EH (cell line): ENCODE measurements at regions not wholly inside any gene's neighbourhood (a gene's known extent, or its start where the extent isn't known, plus 50 kb on each side); places are given as distances from the start of the nearest gene placed in this dataset.
A peak's percentile ranks its signal among the peaks of the same experiment; 100 is the strongest.
"Not testable (repeated sequence)": the region's sequence is repeated elsewhere in the genome, so short reads cannot be mapped to it uniquely, and the experiment has no call there.

Experiments
- DNase-seq: peaks from one replicate; pipeline ENCODE4 v3.0.0-alpha.2; 2015; ENCODE audit warnings: low read depth

DNA sequence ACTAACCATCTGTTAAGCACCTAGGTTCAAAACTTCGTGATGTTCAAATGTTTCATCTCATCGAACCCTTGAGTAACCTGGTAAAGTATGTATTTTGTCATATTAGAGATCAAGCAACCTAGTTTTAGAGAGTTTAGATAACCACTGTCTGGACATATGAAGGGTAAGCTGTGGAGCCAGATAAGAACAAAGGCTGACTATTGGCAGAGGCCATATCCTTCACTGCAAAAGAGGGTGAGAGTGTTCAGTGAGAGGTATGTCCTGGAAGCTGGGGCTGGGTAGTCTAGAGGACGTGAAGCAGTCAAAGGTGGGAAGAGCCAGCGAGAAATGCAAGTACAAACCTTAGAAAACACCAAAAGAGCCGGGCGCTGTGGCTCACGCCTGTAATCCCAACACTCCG is 573.1 kb upstream of the KLF4 start:
- no peak for DNase-seq

- DNase-seq, result no peak
Observed at GRCh38 chr9:108060175-108060574, 570.6 kb upstream of the KLF4 start.

- no peak for DNase-seq
Observed at GRCh38 chr9:108058135-108058814, 568.7 kb upstream of the KLF4 start.

DNA sequence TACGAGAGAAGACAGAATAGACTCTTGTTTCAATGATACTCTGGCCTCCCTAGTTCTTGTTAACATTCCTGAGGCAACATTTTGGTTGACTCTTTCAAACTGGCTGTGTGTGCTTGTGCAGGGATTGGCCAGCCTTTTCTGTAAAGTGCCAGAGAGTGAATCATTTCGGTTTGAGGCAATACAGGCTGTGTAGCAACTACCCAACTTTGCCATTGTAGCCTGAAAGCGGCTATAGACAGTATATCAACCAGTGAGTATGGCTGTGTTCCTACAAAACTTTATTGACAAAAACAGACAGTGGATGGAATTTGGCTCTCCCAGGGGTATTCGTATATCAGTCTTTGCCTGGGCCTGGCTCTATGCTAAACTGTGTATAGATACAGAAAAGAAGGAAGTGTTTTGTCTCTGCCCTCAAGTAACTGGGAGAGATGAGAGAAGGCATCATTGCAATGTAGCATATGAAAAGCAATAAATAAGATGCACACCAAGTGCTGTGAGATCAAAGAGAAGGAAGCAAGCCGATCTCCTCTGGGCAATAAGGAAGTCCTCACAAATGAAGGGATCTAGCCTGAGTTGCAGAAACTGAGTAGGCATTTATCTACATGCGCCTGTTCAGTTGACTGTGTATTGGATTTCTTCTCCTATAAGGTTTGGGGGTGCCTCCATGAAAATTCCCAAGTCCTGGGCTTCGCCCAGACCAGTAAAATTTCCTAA is 568.0 kb upstream of the KLF4 start:
- DNase-seq, result peak; percentile 97

DNA sequence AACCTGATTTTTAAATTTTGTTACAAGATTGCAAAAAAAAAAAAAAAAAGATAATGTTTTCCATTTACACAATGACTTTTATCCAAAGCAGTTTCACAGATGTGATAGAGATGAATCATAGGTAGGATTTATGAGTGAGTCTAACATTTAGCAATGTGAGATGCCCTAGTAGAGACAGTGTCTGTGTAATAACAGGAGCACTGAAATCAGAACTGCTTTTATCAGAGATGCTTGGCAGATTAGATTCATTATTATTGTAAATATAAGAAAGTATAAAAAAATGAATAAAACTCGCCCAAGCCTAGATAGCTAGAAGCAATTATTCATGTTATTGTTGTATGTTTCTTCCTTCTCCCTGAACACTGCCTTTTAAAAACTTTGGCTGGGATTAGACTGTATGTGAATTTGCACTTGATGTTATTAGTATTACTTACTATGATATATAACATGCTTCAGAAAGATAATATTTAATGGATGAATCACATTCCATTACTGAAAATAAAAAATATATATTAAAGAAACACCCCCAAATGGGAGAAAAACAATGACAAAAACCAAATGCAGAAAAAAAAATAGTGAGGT is 567.3 kb upstream of the KLF4 start:
- DNase-seq, result peak; percentile 85

DNA sequence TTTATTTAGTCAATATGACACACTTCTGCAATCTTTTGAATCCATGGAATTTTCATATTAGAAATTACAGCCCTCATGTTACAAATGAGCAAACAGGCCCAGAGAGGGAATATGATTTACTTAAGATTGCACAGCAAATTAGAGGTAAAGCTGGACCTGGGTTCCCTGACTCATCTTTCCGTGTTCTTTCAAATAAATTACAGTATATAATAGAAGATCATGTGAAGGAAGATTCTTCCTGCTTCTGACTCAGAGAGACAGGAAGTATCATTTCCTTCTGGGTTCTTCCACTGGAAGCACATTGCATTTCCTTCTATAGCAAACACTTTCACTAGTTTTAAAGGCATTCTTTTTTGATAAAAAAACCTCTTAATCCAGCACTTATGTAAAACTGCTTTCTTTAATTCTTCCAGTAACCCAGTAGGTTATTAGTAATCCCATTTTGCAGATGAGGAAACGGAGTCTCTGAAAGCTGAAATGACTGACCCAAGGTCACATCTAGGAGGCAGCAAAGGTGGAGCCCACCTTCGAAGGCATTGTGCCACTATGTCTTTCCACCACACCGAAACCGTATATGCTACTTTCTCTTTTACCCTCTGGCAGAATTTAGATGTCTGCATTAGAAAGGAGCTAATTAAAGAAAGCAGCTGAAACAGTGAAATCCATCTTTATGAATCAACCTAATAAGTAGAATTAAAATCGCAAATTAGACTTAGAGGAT is 566.7 kb upstream of the KLF4 start:
- DNase-seq, result peak; percentile 72

GRCh38 chr9:108054131-108054630 is 564.6 kb upstream of the KLF4 start:
- no peak for DNase-seq

GRCh38 chr9:108053555-108054061 is 564.0 kb upstream of the KLF4 start:
- DNase-seq, result peak; percentile 87

- peak; percentile 52 for DNase-seq
Observed at GRCh38 chr9:108052431-108053080, 563.0 kb upstream of the KLF4 start.

DNA sequence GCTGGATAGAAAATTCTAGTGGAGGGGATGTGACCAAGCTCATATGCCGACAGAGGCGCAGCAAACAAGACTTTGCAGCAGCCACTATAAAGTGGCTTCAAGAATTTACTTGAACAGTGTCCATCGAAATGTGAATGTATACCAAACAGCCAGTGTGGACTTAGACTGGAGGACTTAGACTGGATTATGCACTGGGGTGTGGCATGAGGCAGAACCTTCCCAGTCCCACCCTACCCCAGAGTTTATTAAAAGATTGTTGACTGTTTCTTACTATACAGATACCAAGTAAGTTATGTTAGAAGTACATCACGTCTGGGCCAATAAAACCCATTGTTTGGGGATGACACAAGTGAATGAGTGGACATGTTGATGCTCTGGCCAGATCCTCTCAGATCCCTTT is 561.3 kb upstream of the KLF4 start:
- DNase-seq, result no peak

- no peak for DNase-seq
Observed at GRCh38 chr9:108049671-108050494, 560.3 kb upstream of the KLF4 start.

- peak; percentile 97 for DNase-seq
Observed at GRCh38 chr9:108049026-108049607, 559.5 kb upstream of the KLF4 start.

GRCh38 chr9:108048406-108049025 is 558.9 kb upstream of the KLF4 start:
- DNase-seq, result no peak

GRCh38 chr9:108047777-108048176 is 558.2 kb upstream of the KLF4 start:
- DNase-seq, result not testable (repeated sequence)

- DNase-seq, result no peak
Observed at GRCh38 chr9:108047264-108047663, 557.7 kb upstream of the KLF4 start.

DNA sequence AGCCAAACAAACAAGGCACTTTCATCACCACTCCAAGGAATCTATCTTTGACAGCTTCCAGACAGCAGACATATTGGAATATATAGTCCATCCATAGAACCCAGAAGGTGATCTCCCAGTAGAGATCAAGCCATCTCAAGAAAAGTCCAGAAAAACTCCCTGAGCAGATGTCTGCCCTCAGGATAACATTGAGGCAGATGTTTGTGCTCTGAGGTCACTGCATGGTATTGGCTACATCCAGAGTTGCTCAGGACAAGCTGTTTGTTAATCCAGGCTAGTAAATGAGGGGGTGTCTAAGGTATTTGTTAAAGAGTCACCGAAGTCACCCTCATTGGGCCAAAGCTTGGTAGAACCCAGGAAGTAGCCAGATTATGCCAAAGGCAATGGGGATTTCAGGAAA is 556.3 kb upstream of the KLF4 start:
- no peak for DNase-seq

DNA sequence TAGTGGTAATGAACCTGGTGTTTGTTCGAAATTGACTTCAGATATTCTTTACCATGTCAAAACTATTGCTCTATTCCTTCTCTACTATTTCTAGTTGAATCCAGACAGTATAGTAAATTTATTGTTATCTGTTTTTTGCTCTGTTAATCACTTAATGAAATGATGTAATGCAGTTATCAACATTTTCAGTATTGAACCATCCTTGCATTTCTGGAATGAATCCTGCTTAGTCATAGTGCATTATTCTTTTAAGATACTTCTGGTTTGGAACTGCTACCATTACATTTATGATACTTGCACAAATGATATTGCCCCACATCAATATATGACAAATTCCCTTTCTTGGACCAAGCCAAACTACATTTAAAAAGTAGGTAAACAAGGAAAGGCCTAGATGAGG is 554.0 kb upstream of the KLF4 start:
- DNase-seq, result no peak

- peak; percentile 85 for DNase-seq
Observed at GRCh38 chr9:108041551-108041950, 552.0 kb upstream of the KLF4 start.

DNA sequence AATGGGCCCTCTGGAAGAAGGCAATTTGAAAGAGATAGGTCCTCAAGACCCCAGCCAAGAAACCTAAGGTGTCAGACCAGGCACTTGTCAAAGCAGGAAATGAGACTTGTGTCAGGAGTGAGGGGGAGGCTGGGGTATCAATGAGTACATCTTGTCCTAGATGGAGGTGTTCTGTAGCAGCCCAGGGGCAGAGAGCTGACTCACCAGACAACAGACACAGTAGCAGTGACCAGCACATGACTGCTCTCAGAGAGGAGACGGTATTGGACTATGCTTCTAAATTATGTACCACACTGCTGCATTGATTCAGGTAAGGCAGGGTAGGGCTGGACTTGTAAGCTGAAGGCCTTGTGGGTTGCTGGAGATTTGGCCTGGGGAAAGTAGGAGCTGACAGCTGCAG is 551.2 kb upstream of the KLF4 start:
- DNase-seq, result peak; percentile 62

GRCh38 chr9:108039493-108039892 is 549.9 kb upstream of the KLF4 start:
- no peak for DNase-seq
